ENCODE measurements at regions not wholly inside any gene's neighbourhood (a gene's known extent, or its start where the extent isn't known, plus 50 kb on each side); places are given as distances from the start of the nearest gene placed in this dataset.

- H3K27ac ChIP-seq (ENCODE audit: low read depth, low read length) = no peak overlapping the region
Observed at GRCh38 chr12:125220404-125221273, 155.4 kb downstream of the AACS start.

More at GRCh38 chr12:125220404-125221273, 155.4 kb downstream of the AACS start:
- Histone ChIP-seq H3K56ac (replicated peaks; ENCODE audit: insufficient read length, low read depth, low read length) (no peak overlapping the region), H3K9me3 (ENCODE audit: insufficient read depth in 2 of 2, low read depth in 1 of 2, low read length in 1 of 2) (no peaks in the 10 kb centered on the region), H3K23ac (ENCODE audit: insufficient read length) (no peak overlapping the region), H2AFZ (ENCODE audit: low read length) (no peak overlapping the region), H3K79me1 (ENCODE audit: low read depth, low read length) (peaks cover 13% of the 10 kb centered on the region), H3K9ac (replicated peaks in 1 of 4; ENCODE audit: extremely low read depth in 1 of 4, low read depth in 3 of 4, low read length in 3 of 4) (no peak overlapping the region), H2BK12ac (ENCODE audit: low read depth, low read length) (no peak overlapping the region), H3K27me3 (replicated peaks in 1 of 4; ENCODE audit: control insufficient read depth in 3 of 4, extremely low read depth in 1 of 4, insufficient read depth in 3 of 4, low read length in 3 of 4) (no peaks in the 10 kb centered on the region), H3K36me3 (ENCODE audit: control insufficient read depth in 2 of 4, insufficient read depth in 4 of 4, low read length in 3 of 4) (no peaks in the 10 kb centered on the region; a peak in 1 of 8 replicates), H3K79me2 (ENCODE audit: control insufficient read depth in 1 of 2, insufficient read depth in 2 of 2, low read length in 2 of 2) (peaks cover 0 to 55% of the 10 kb centered on the region in 2 experiments; a peak in 2 of 4 replicates), H4K5ac (ENCODE audit: insufficient read length, low read depth, low read length) (no peak overlapping the region), H3K4ac (replicated peaks; ENCODE audit: insufficient read length, low read depth, low read length) (no peak overlapping the region), H3K4me3 (ENCODE audit: extremely low read depth in 1 of 4, insufficient read depth in 2 of 4, low read depth in 3 of 4, low read length in 4 of 4) (no peak overlapping the region), H2BK5ac (ENCODE audit: low read depth, low read length) (no peak overlapping the region), H3K4me1 (replicated peaks in 1 of 4; ENCODE audit: control insufficient read depth in 3 of 4, insufficient read depth in 4 of 4, low read length in 3 of 4) (peaks cover 0 to 3% (median 0%) of the 10 kb centered on the region in 4 experiments; a peak in 2 of 7 replicates), H2BK20ac (ENCODE audit: low read length) (no peak overlapping the region), H3K18ac (ENCODE audit: extremely low read depth, low read length) (no peak overlapping the region), H4K20me1 (replicated peaks in 1 of 2; ENCODE audit: control insufficient read depth in 1 of 2, insufficient read depth in 2 of 2, low read length in 2 of 2) (peaks cover 6 to 11% of the 10 kb centered on the region in 2 experiments), H3K23me2 (ENCODE audit: low read depth, low read length) (no peaks in the 10 kb centered on the region), H2BK120ac (replicated peaks; ENCODE audit: low read depth, low read length) (no peak overlapping the region), H4K8ac (ENCODE audit: extremely low read depth, insufficient read depth, low read length) (no peak overlapping the region), H3K14ac (ENCODE audit: insufficient read length) (no peak overlapping the region), H4K91ac (replicated peaks; ENCODE audit: insufficient read length, low read length) (no peak overlapping the region), H2BK15ac (ENCODE audit: low read length) (no peak overlapping the region), H3K4me2 (ENCODE audit: insufficient read depth in 1 of 2, low read depth in 2 of 2, low read length in 2 of 2) (no peak overlapping the region), H2AK5ac (ENCODE audit: low read depth, low read length) (no peak overlapping the region)
- no peak for FAIRE-seq
- DNase-seq (ENCODE audit: low read depth in 1 of 2, low spot score in 2 of 2) = no peak
- CTCF ChIA-PET (ENCODE audit: partially characterized antibody) = interaction anchor here (1.1 to 5.9 kb wide), 6 partner anchors 11 to 112 kb away, joined by 3 to 46 read pairs (median 4); no protein-coding TSS in a partner anchor
- 92% methylated on average over 16 of the region's 16 CpGs; no CpG with 5 or more reads in 1 of the 2 experiments for WGBS, 2 experiments (ENCODE audit: extremely low coverage in 1 of 2, insufficient coverage in 1 of 2, insufficient read length in 1 of 2, insufficient replicate concordance in 2 of 2, low coverage in 1 of 2, low lambda C conversion rate in 2 of 2, missing lambda C conversion rate in 1 of 2)
- POLR2A ChIA-PET (ENCODE audit: partially characterized antibody) = interaction anchor here (1.9 kb wide), 1 partner anchor 33 kb away, joined by 6 read pairs; no protein-coding TSS in a partner anchor
- TF ChIP-seq JUN (IDR thresholded peaks at IDR 0.05; ENCODE audit: low read depth, low read length) = no peak
- no peak for TF ChIP-seq HDAC6 (IDR thresholded peaks at IDR 0.05; ENCODE audit: low read depth, low read length)
- TF ChIP-seq PHF8 (conservative IDR thresholded peaks at IDR 0.05; ENCODE audit: low read depth, low read length) = no peak
- TF ChIP-seq KDM1A (IDR thresholded peaks at IDR 0.05; ENCODE audit: borderline replicate concordance, low read length) = 0 out of 2 replicates have a peak, but pooled peaks have one; percentile 48
